ENCODE measurements at regions not wholly inside any gene's neighbourhood (a gene's known extent, or its start where the extent isn't known, plus 50 kb on each side); places are given as distances from the start of the nearest gene placed in this dataset.

GRCh38 chr1:115196296-115196695 lies 107.0 kb upstream of the TSPAN2 start:
- no peak for TF ChIP-seq CTCF (IDR thresholded peaks at IDR 0.05)
- TF ChIP-seq POLR2A (IDR thresholded peaks at IDR 0.05), result no peak
- intact Hi-C loops (cut with DNase I; ENCODE audit: low total_unique reads), result no loop called here
- Histone ChIP-seq H3K9me3 (no peaks in the 10 kb centered on the region), H3K27me3 (no peaks in the 10 kb centered on the region), H3K4me1 (peaks cover 0 to 3% of the 10 kb centered on the region in 2 donors), H3K27ac (no peak overlapping the region), H3K36me3 (no peaks in the 10 kb centered on the region), H3K4me3 (no peak overlapping the region)
- no peak for DNase-seq

- Histone ChIP-seq H3K9me3 (no peaks in the 10 kb centered on the region), H3K27ac (no peak overlapping the region), H3K4me3 (no peak overlapping the region), H3K4me1 (peaks cover 0 to 2% of the 10 kb centered on the region in 2 donors), H3K36me3 (no peaks in the 10 kb centered on the region), H3K27me3 (no peaks in the 10 kb centered on the region)
- no peak for DNase-seq
- intact Hi-C loops (cut with DNase I; ENCODE audit: low total_unique reads), result no loop called here
- TF ChIP-seq CTCF (IDR thresholded peaks at IDR 0.05), result no peak
- no peak for TF ChIP-seq POLR2A (IDR thresholded peaks at IDR 0.05)
These were observed 105.2 kb upstream of the TSPAN2 start for GRCh38 chr1:115194506-115194905.

DNA sequence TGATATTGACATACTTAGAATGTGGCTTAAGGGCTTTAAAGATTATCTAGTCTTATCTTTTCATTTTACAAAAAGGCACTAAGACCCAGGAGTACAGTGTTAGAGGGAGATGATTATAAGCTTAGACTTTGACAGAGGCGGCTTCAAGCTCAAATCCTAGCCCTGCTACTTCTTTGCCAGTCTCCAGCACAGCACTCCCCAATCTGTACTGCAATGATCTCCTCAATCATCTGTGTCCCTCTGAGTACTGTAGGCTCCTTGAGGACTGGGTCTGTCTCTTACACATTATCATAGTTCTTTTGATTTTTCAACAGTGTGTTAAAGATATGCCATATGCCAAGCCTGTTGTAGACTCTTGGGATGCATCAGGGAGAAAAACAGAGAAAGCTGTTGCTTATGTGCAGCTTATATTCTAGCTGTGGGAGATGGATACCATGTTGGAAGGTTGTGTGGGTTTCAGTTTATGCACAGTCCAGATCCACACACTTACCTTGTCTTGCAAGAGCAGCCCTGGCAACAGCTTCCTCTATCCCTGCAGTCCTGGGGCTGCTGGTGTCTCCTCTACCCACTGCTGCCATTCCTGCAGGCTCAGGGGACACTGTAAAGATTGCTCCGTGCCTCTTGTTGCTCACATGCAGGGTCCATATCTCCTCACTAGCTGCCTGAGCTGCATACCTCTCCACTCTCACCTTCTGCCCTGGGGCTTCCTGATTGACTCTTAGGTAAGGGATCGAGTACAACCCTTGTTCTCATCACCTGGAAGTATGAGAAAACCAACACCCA lies 103.9 kb upstream of the TSPAN2 start:
- intact Hi-C loops (cut with DNase I; ENCODE audit: low total_unique reads), result no loop called here
- TF ChIP-seq CTCF (IDR thresholded peaks at IDR 0.05), result no peak
- no peak for TF ChIP-seq POLR2A (IDR thresholded peaks at IDR 0.05)

DNA sequence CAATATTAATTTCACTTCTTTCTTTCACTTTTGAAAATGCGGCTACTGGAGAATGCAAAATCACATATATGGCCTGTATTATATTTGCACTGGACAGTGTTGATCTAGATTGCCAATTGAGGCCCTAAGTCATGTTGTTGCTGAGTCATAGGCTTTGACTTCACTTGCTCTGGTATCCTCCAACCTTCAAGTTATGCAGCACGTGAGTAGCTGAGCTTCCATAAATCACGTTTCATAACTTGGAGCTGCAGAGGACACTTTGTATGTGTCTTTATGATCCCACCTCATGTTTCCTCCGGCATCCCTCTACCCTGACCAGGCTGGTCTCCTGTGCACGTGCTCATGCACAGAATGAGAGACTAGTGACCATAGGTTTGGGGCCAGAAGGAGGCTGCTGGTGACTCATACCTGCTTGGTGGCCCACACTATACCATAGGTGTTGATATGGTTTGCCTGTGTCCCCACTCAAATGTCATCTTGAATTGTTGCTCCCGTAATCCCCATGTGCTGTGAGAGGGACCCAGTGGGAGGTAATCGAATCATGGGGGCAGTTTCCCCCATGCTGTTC lies 103.0 kb upstream of the TSPAN2 start:
- Histone ChIP-seq H3K4me1 (no peaks in the 10 kb centered on the region), H3K36me3 (no peaks in the 10 kb centered on the region), H3K27ac (no peak overlapping the region), H3K4me3 (no peak overlapping the region), H3K27me3 (no peaks in the 10 kb centered on the region), H3K9me3 (no peaks in the 10 kb centered on the region)
- no peak for DNase-seq
- no peak for TF ChIP-seq POLR2A (IDR thresholded peaks at IDR 0.05)
- TF ChIP-seq CTCF (IDR thresholded peaks at IDR 0.05), result no peak
- intact Hi-C loops (cut with DNase I; ENCODE audit: low total_unique reads), result no loop called here

More for the DNA sequence above, 103.9 kb upstream of the TSPAN2 start:
- Histone ChIP-seq H3K27ac (no peak overlapping the region), H3K36me3 (no peaks in the 10 kb centered on the region), H3K4me1 (no peaks in the 10 kb centered on the region), H3K4me3 (no peak overlapping the region), H3K9me3 (no peaks in the 10 kb centered on the region), H3K27me3 (no peaks in the 10 kb centered on the region)
- no peak for DNase-seq

GRCh38 chr1:115191691-115192090 lies 102.4 kb upstream of the TSPAN2 start:
- H3K9me3 ChIP-seq, result no peaks in the 10 kb centered on the region
- TF ChIP-seq CTCF (IDR thresholded peaks at IDR 0.05), result no peak
- no peak for TF ChIP-seq POLR2A (IDR thresholded peaks at IDR 0.05)
- H3K36me3 ChIP-seq, result no peaks in the 10 kb centered on the region
- H3K27ac ChIP-seq, result no peak overlapping the region
- intact Hi-C loops (cut with DNase I; ENCODE audit: low total_unique reads), result no loop called here
- DNase-seq, result no peak
- H3K4me3 ChIP-seq, result no peak overlapping the region
- no peaks in the 10 kb centered on the region for H3K27me3 ChIP-seq
- no peaks in the 10 kb centered on the region for H3K4me1 ChIP-seq

Data from uterus (tissue), 3 donors.